Effector memory CD4-positive, alpha-beta T cell (primary cell): ENCODE measurements at regions not wholly inside any gene's neighbourhood (a gene's known extent, or its start where the extent isn't known, plus 50 kb on each side); places are given as distances from the start of the nearest gene placed in this dataset.

Experiments used
- DNase-seq, 3 donors: peaks; one replicate each; pipeline ENCODE4 v3.0.0-alpha.2; 2020
- H3K27ac ChIP-seq: 2 replicates; pipeline ENCODE4 v1.7.0; 2013; ENCODE audit warnings: mild to moderate bottlenecking, low read length, moderate library complexity; ENCODE audit not compliant: insufficient read depth, poor library complexity, severe bottlenecking
- H3K27me3 ChIP-seq: replicated peaks from 2 replicates; pipeline ENCODE4 v1.7.0; 2013; ENCODE audit warnings: mild to moderate bottlenecking, low read length; ENCODE audit not compliant: insufficient read depth, control insufficient read depth, poor library complexity, severe bottlenecking
- H3K36me3 ChIP-seq: 2 replicates; pipeline ENCODE4 v1.7.0; 2013; ENCODE audit warnings: mild to moderate bottlenecking, low read length, moderate library complexity; ENCODE audit not compliant: control insufficient read depth, insufficient read depth
- H3K4me1 ChIP-seq: 2 replicates; pipeline ENCODE4 v1.7.0; 2013; ENCODE audit warnings: low read length, mild to moderate bottlenecking; ENCODE audit not compliant: control insufficient read depth, insufficient read depth, poor library complexity, severe bottlenecking
- H3K4me3 ChIP-seq: 2 replicates; pipeline ENCODE4 v1.7.0; 2013; ENCODE audit warnings: low read length, low read depth, mild to moderate bottlenecking; ENCODE audit not compliant: insufficient read depth, poor library complexity, severe bottlenecking
- H3K9me3 ChIP-seq: 2 replicates; pipeline ENCODE4 v1.7.0; 2013; ENCODE audit warnings: mild to moderate bottlenecking, low read length, moderate library complexity; ENCODE audit not compliant: control insufficient read depth

DNA sequence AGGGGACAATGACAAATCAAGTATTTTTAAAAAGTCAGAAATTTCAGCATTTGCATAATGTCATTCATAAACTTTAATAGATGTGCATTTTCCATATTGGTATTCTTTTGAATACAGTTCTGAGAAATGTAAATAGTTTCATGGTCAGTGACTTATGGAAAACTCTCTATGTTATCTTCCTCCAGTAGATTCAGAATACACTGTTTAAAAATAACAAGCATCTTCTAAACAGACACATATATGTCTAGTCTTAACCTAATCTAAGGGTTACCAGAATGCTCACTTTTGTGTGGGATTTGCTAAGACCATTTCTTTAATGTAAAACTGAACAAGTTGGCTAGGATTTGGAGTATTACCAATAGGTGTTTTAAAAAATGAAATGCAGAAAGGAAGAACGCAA is 119.8 kb upstream of the SGCG start:
- no peaks in the 10 kb centered on the region for H3K36me3 ChIP-seq
- no peak overlapping the region for H3K4me3 ChIP-seq
- DNase-seq: no peak
- no peak overlapping the region for H3K27ac ChIP-seq
- H3K4me1 ChIP-seq: no peaks in the 10 kb centered on the region
- H3K9me3 ChIP-seq: no peaks in the 10 kb centered on the region
- H3K27me3 ChIP-seq: no peaks in the 10 kb centered on the region

- Histone ChIP-seq H3K4me3 (no peak overlapping the region), H3K4me1 (no peaks in the 10 kb centered on the region), H3K27me3 (no peaks in the 10 kb centered on the region), H3K36me3 (no peaks in the 10 kb centered on the region), H3K27ac (no peak overlapping the region), H3K9me3 (no peaks in the 10 kb centered on the region)
- DNase-seq: no peak
Measured at GRCh38 chr13:23067129-23067528, 113.7 kb upstream of the SGCG start.

DNA sequence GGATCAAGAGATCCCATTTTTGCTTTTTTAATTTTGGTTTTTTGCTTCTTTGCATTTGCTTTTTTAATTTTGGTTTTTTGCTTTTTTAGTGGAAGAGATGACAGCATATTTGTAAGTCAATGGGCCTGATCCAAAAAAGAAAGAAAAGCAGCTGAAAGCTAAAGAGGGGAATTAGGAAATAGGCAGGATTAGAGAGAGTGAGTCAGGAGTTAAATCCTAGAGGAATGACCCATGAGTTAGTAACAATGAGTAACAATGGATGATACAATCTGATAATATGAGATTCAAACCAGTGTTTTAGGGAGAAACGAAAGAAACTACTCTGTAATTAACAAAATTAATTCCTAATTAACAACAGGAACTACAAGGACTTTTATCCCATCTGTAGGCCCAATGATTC is 111.2 kb upstream of the SGCG start:
- Histone ChIP-seq H3K27me3 (no peaks in the 10 kb centered on the region), H3K36me3 (no peaks in the 10 kb centered on the region), H3K4me1 (no peaks in the 10 kb centered on the region), H3K9me3 (no peaks in the 10 kb centered on the region), H3K4me3 (no peak overlapping the region), H3K27ac (no peak overlapping the region)
- no peak for DNase-seq

DNA sequence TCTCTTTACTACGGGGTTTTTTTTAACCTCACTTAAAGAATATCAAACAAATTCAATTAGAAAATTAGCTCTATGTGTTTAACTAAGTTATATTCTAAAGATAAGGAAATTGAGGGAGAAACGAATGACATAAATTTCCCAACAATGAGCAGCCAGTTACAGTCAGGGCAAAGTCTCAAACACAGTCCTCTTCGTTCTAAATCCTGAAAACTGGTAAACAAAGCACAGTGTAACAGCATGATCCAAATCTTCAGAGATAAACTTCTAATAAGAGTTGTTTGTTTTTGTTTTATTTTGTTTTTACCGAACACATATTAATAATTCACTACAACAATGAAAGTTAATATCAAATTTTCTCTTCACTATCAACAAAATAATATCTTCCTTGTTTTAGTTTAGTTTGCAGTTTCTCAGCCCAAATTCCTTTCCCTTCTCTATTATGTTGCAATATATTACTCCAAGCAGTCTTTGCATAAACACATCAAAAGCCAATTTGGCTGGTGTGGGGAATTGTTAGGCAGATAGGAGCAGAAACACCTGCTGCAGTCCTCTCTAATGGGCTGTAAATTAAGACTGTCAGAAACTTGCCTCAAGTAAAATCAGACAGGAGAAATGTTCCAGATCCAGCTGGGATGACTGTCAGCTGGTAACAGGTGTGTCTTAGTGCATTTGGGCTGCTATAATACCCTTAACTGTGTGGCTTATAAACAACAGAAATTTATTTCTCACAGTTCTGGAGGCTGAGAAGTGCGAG is 106.5 kb upstream of the SGCG start:
- H3K36me3 ChIP-seq: no peaks in the 10 kb centered on the region
- H3K4me3 ChIP-seq: no peak overlapping the region
- DNase-seq: no peak
- no peaks in the 10 kb centered on the region for H3K9me3 ChIP-seq
- H3K4me1 ChIP-seq: no peaks in the 10 kb centered on the region
- H3K27me3 ChIP-seq: no peaks in the 10 kb centered on the region
- H3K27ac ChIP-seq: no peak overlapping the region

DNA sequence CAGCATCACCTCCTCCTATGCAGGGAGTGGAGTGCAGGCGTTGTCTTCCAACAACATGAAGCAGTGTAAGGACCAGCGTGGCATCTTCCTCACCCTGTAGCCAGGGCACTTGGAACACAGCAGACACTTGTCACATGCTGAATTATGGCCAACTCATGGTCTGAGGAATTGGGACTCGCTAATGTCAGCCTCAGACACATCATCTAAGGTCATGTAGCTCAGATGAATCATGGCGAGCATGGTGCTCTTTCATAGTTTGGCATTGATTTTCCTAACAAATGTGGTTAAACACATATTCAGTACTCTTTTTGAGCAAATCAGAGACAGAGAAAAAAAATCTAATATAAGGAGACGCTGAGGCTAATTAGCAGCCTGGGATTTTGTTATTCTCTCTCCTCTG is 99.6 kb upstream of the SGCG start:
- H3K27ac ChIP-seq: no peak overlapping the region
- no peaks in the 10 kb centered on the region for H3K9me3 ChIP-seq
- no peaks in the 10 kb centered on the region for H3K36me3 ChIP-seq
- no peaks in the 10 kb centered on the region for H3K27me3 ChIP-seq
- H3K4me1 ChIP-seq: no peaks in the 10 kb centered on the region
- no peak overlapping the region for H3K4me3 ChIP-seq
- DNase-seq: no peak

GRCh38 chr13:23081901-23082300 is 98.9 kb upstream of the SGCG start:
- no peak overlapping the region for H3K4me3 ChIP-seq
- no peak for DNase-seq
- H3K36me3 ChIP-seq: no peaks in the 10 kb centered on the region
- H3K27me3 ChIP-seq: no peaks in the 10 kb centered on the region
- no peak overlapping the region for H3K27ac ChIP-seq
- H3K4me1 ChIP-seq: no peaks in the 10 kb centered on the region
- no peaks in the 10 kb centered on the region for H3K9me3 ChIP-seq

DNA sequence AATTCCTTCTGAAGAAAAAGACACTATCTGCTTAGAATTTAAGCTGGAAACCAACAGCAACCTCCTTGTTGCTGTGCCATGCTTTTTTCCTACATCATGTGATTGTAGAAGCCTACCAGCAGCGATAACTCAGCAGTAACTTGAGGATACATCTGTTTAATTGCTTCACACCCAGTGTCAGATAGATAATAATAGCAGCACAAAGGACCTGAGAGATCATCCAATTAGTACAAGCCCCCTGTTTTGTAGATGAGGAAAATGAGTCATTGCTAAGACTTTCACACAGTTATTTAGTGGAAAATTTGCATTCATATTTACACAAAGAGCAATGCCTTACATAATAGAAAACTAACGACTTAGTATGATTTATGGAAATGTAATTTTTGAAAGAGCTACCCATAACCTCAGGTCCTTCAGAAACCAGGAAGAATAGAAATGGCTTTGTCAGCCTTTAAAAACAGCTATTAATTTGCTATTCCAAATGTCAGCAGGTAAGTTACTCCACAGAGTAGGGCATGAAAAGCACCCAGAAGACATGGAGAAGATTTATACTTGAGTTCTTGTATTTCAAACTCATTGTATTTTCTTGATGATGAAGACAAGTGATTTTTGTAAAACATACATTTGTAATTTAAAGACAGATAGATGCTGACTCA is 93.7 kb upstream of the SGCG start:
- no peaks in the 10 kb centered on the region for H3K4me1 ChIP-seq
- DNase-seq: no peak
- no peak overlapping the region for H3K27ac ChIP-seq
- H3K27me3 ChIP-seq: no peaks in the 10 kb centered on the region
- H3K4me3 ChIP-seq: no peak overlapping the region
- H3K9me3 ChIP-seq: no peaks in the 10 kb centered on the region
- H3K36me3 ChIP-seq: no peaks in the 10 kb centered on the region

- H3K27me3 ChIP-seq: no peaks in the 10 kb centered on the region
- no peak for DNase-seq
- no peaks in the 10 kb centered on the region for H3K36me3 ChIP-seq
- no peaks in the 10 kb centered on the region for H3K9me3 ChIP-seq
- H3K4me3 ChIP-seq: no peak overlapping the region
- no peak overlapping the region for H3K27ac ChIP-seq
- no peaks in the 10 kb centered on the region for H3K4me1 ChIP-seq
Measured at GRCh38 chr13:23087880-23088279, 92.9 kb upstream of the SGCG start.

DNA sequence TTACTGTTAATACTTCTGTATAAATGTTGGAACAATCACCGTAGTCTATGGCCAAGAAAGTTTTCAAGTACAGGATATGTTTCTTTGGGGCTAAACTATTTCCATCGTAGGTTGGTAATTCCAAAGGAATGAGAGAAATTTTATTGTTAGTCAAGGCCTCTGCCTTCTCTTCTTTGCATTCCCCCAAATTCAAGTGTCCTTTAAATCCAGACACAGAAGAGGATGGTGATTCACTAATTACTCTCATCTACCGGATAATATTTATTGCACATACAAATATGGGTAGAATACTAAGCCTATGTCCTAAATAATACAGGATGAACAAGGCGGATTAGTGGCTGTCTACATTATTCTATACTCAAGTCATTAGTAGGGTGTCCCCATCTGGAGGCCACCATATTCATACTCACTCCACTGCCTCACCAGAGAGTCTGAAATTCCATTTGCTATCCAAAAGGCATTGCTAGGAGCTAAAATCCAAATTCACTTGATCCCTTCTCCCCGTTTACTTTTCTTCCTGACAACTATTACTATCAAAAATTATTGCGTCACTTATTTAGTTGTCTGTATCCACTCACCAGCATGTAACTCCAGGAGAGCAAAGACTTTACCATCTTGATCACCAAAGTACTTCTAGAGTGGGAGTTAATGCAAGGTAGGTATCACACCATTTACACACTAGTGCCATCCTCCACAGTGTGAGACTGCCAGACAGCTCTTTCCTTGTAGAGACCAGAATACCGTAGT is 82.4 kb upstream of the SGCG start:
- Histone ChIP-seq H3K27me3 (no peaks in the 10 kb centered on the region), H3K4me1 (no peaks in the 10 kb centered on the region), H3K9me3 (no peaks in the 10 kb centered on the region), H3K36me3 (no peaks in the 10 kb centered on the region), H3K4me3 (no peak overlapping the region), H3K27ac (no peak overlapping the region)
- no peak for DNase-seq

- H3K4me1 ChIP-seq: no peaks in the 10 kb centered on the region
- H3K4me3 ChIP-seq: no peak overlapping the region
- no peaks in the 10 kb centered on the region for H3K36me3 ChIP-seq
- H3K27me3 ChIP-seq: no peaks in the 10 kb centered on the region
- no peaks in the 10 kb centered on the region for H3K9me3 ChIP-seq
- no peak overlapping the region for H3K27ac ChIP-seq
- DNase-seq: no peak
Measured at GRCh38 chr13:23105051-23105450, 75.7 kb upstream of the SGCG start.
